HEK293 (cell line): ENCODE measurements at regions not wholly inside any gene's neighbourhood (a gene's known extent, or its start where the extent isn't known, plus 50 kb on each side); places are given as distances from the start of the nearest gene placed in this dataset.

Experiments used
- CTCF ChIA-PET: fragments of 350-600 bp; formaldehyde crosslinking; extraction: SDS; loops from one replicate; lab custom pipeline; 2021; ENCODE audit warnings: antibody characterized with exemption; lab: Yijun Ruan, JAX
- POLR2A ChIA-PET: fragments of 300-600 bp; formaldehyde crosslinking; extraction: SDS; loops from one replicate; lab custom pipeline; 2020; ENCODE audit warnings: antibody characterized with exemption, inconsistent platforms; lab: Yijun Ruan, JAX
- H3K27ac ChIP-seq: fragments of 200-500 bp; sonication (Bioruptor generic); 2 replicates; pipeline ENCODE4 v1.5.1; 2014; ENCODE audit warnings: low read depth, low read length, control low read depth, inconsistent platforms; ENCODE audit errors: extremely low read depth
- H3K36me3 ChIP-seq, 2 experiments: fragments of 200-500 bp in 1 of 2; sonication (Bioruptor generic) in 1 of 2; 1 replicate in 1 of 2; 2 replicates in 1 of 2; pipeline ENCODE4 v1.5.1; 2014 to 2017; ENCODE audit warnings: inconsistent platforms in 2 of 2, low read length in 2 of 2; ENCODE audit not compliant: control insufficient read depth in 2 of 2, insufficient read depth in 1 of 2
- H3K4me1 ChIP-seq: fragments of 200-500 bp; sonication (Bioruptor generic); 2 replicates; pipeline ENCODE4 v1.5.1; 2014; ENCODE audit warnings: mild to moderate bottlenecking, low read length, inconsistent platforms; ENCODE audit not compliant: control insufficient read depth, insufficient read depth
- H3K4me3 ChIP-seq: 2 replicates; pipeline ENCODE4 v1.5.1; 2011; ENCODE audit warnings: low read depth, mild to moderate bottlenecking, control low read depth, low read length, moderate library complexity
- H3K9me3 ChIP-seq: fragments of 200-500 bp; sonication (Bioruptor generic); 2 replicates; pipeline ENCODE4 v1.5.1; 2014; ENCODE audit warnings: low read depth, low read length, inconsistent platforms; ENCODE audit not compliant: control insufficient read depth, insufficient read depth
- BCL6B ChIP-seq: fragments of 450-650 bp; formaldehyde crosslinking; IDR thresholded peaks from 2 replicates; pipeline ENCODE4 v1.5.1; 2017; ENCODE audit warnings: missing biosample characterization, missing genetic modification characterization
- KLF10 ChIP-seq: fragments of 450-650 bp; IDR thresholded peaks from 2 replicates; pipeline ENCODE4 v1.5.1; 2018; ENCODE audit warnings: missing biosample characterization, mild to moderate bottlenecking, missing genetic modification characterization
- PRDM6 ChIP-seq: fragments of 450-650 bp; formaldehyde crosslinking; IDR thresholded peaks from 2 replicates; pipeline ENCODE4 v1.5.1; 2017; ENCODE audit warnings: missing biosample characterization, missing genetic modification characterization
- SCRT2 ChIP-seq: fragments of 450-650 bp; formaldehyde crosslinking; IDR thresholded peaks from 2 replicates; pipeline ENCODE4 v1.5.1; 2016; ENCODE audit warnings: missing biosample characterization, missing genetic modification characterization
- YY2 ChIP-seq: fragments of 450-650 bp; formaldehyde crosslinking; IDR thresholded peaks from 2 replicates; pipeline ENCODE4 v1.5.1; 2016; ENCODE audit warnings: missing biosample characterization, missing genetic modification characterization
- ZBTB20 ChIP-seq: fragments of 450-650 bp; formaldehyde crosslinking; IDR thresholded peaks from 2 replicates; pipeline ENCODE4 v1.5.1; 2016; ENCODE audit warnings: missing biosample characterization, missing genetic modification characterization
- ZFP41 ChIP-seq: fragments of 450-650 bp; formaldehyde crosslinking; IDR thresholded peaks from 2 replicates; pipeline ENCODE4 v1.5.1; 2016; ENCODE audit warnings: missing biosample characterization, missing genetic modification characterization, borderline replicate concordance
- ZNF157 ChIP-seq: fragments of 450-650 bp; formaldehyde crosslinking; IDR thresholded peaks from 2 replicates; pipeline ENCODE4 v1.5.1; 2016; ENCODE audit warnings: missing biosample characterization, missing genetic modification characterization
- ZNF184 ChIP-seq: fragments of 450-650 bp; IDR thresholded peaks from 2 replicates; pipeline ENCODE4 v1.5.1; 2018; ENCODE audit warnings: missing biosample characterization, mild to moderate bottlenecking, missing genetic modification characterization
- ZNF19 ChIP-seq: fragments of 450-650 bp; formaldehyde crosslinking; IDR thresholded peaks from 2 replicates; pipeline ENCODE4; 2016; ENCODE audit warnings: missing biosample characterization, missing genetic modification characterization, low read depth
- ZNF214 ChIP-seq: fragments of 450-650 bp; formaldehyde crosslinking; IDR thresholded peaks from 2 replicates; pipeline ENCODE4 v1.5.1; 2017; ENCODE audit warnings: missing biosample characterization, mild to moderate bottlenecking, missing genetic modification characterization, borderline replicate concordance
- ZNF23 ChIP-seq: fragments of 450-650 bp; formaldehyde crosslinking; IDR thresholded peaks from 2 replicates; pipeline ENCODE4 v1.5.1; 2016; ENCODE audit warnings: missing biosample characterization, missing genetic modification characterization, borderline replicate concordance
- ZNF518A ChIP-seq: fragments of 450-650 bp; formaldehyde crosslinking; conservative IDR thresholded peaks from 2 replicates; pipeline ENCODE4 v1.5.1; 2016; ENCODE audit warnings: low read depth, missing biosample characterization, missing genetic modification characterization
- ZNF629 ChIP-seq: fragments of 450-650 bp; formaldehyde crosslinking; IDR thresholded peaks from 2 replicates; pipeline ENCODE4 v1.5.1; 2017; ENCODE audit warnings: missing biosample characterization, missing genetic modification characterization
- ZNF670 ChIP-seq: fragments of 450-650 bp; formaldehyde crosslinking; IDR thresholded peaks from 2 replicates; pipeline ENCODE4 v1.5.1; 2016; ENCODE audit warnings: missing biosample characterization, missing genetic modification characterization, low read depth
- ZNF692 ChIP-seq: fragments of 450-650 bp; formaldehyde crosslinking; IDR thresholded peaks from 2 replicates; pipeline ENCODE4 v1.5.1; 2016; ENCODE audit warnings: missing biosample characterization, missing genetic modification characterization
- ZNF76 ChIP-seq: fragments of 450-650 bp; formaldehyde crosslinking; IDR thresholded peaks from 2 replicates; pipeline ENCODE4; 2016; ENCODE audit warnings: low read depth, missing biosample characterization, missing genetic modification characterization, borderline replicate concordance
- ZNF792 ChIP-seq: fragments of 450-650 bp; formaldehyde crosslinking; IDR thresholded peaks from 2 replicates; pipeline ENCODE4 v1.5.1; 2016; ENCODE audit warnings: missing biosample characterization, missing genetic modification characterization
- TF ChIP-seq, protein P1 (sequence below): fragments of 450-650 bp; formaldehyde crosslinking; IDR thresholded peaks from 2 replicates; pipeline ENCODE4 v1.5.1; 2016; ENCODE audit warnings: missing biosample characterization, missing genetic modification characterization

DNA sequence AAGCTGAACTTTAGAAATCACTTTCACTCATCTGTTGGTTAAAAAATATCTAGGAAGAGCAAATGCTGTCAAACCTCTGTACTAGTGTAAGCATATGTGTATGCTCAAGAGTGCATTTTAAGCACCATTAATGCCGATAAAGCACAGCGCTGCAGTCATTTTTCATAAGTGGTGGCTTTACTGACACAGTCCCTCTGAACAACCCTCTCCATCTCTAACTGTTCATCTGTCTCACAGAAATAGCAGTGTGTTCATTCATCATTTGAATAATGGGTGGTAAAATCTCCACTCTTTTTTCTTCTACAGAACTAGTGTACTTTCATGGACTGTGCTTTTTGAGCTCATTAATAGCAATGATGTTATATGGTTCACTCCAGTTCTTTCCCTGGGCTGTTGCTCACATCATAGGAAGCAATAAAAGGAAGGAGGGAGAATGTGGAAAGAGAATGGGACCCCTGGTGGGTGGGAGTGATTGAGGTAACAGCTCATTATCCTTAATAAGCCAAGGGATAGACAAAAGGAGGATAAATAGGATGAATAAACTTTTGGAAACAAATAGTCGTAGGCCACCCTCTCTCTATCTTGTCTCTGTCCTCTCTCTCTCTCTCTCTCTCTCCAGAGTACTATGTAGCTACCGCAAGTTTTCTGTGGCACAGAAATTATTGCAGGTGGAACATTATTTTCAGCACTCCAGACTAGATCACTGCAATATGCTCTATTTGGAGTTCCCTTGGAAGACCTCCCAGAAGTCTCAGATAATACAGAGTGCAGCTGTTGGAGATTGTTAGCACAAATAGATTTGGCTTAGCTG is 117.9 kb upstream of the PRDM9 start:
- H3K4me3 ChIP-seq, result no peak overlapping the region
- CTCF ChIA-PET, result interaction anchor here (1.0 kb wide), 1 partner anchor 47 kb away, joined by 3 read pairs; no protein-coding TSS in a partner anchor
- TF ChIP-seq ZBTB20 (tag by site-specific recombination), result no peak
- no peak for TF ChIP-seq ZFP41 (tag by site-specific recombination)
- TF ChIP-seq BCL6B, result no peak
- TF ChIP-seq KLF10 (tag by site-specific recombination), result no peak
- TF ChIP-seq ZNF670 (tag by site-specific recombination), result no peak
- TF ChIP-seq ZNF518A, result no peak
- no peak for TF ChIP-seq ZNF692 (tag by site-specific recombination)
- no peak for TF ChIP-seq PRDM6 (tag by site-specific recombination)
- TF ChIP-seq YY2 (tag by site-specific recombination), result no peak
- TF ChIP-seq, all 188 proteins: peak for 0
- POLR2A ChIA-PET, result no interaction called here
- H3K9me3 ChIP-seq, result no peaks in the 10 kb centered on the region
- H3K4me1 ChIP-seq, result no peaks in the 10 kb centered on the region
- no peaks in the 10 kb centered on the region; a peak in 1 of 3 replicates for H3K36me3 ChIP-seq
- H3K27ac ChIP-seq, result no peak overlapping the region

GRCh38 chr5:23385036-23385435 is 122.4 kb upstream of the PRDM9 start:
- Histone ChIP-seq H3K9me3 (no peaks in the 10 kb centered on the region), H3K4me3 (no peak overlapping the region), H3K4me1 (no peaks in the 10 kb centered on the region), H3K27ac (no peak overlapping the region), H3K36me3 (no peaks in the 10 kb centered on the region)
- CTCF ChIA-PET, result no interaction called here
- POLR2A ChIA-PET, result no interaction called here
- TF ChIP-seq ZNF157 (tag by site-specific recombination) (no peak), ZNF23 (tag by site-specific recombination) (no peak), ZNF692 (tag by site-specific recombination) (no peak), ZNF792 (tag by site-specific recombination) (no peak), SCRT2 (no peak), ZNF19 (tag by site-specific recombination) (no peak), ZNF214 (tag by site-specific recombination) (no peak), ZNF76 (tag by site-specific recombination) (no peak), PRDM6 (tag by site-specific recombination) (no peak), ZNF184 (tag by site-specific recombination) (no peak), ZNF629 (tag by site-specific recombination) (no peak)
- TF ChIP-seq, protein P1, sequence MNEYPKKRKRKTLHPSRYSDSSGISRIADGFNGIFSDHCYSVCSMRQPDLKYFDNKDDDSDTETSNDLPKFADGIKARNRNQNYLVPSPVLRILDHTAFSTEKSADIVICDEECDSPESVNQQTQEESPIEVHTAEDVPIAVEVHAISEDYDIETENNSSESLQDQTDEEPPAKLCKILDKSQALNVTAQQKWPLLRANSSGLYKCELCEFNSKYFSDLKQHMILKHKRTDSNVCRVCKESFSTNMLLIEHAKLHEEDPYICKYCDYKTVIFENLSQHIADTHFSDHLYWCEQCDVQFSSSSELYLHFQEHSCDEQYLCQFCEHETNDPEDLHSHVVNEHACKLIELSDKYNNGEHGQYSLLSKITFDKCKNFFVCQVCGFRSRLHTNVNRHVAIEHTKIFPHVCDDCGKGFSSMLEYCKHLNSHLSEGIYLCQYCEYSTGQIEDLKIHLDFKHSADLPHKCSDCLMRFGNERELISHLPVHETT (tag by site-specific recombination), result no peak
